Adrenal gland (tissue), 5 donors: ENCODE measurements at regions not wholly inside any gene's neighbourhood (a gene's known extent, or its start where the extent isn't known, plus 50 kb on each side); places are given as distances from the start of the nearest gene placed in this dataset.

Experiments
- POLR2A ChIP-seq, 2 donors: fragments of 450-650 bp; IDR thresholded peaks; one replicate each; pipeline ENCODE4 v1.6.1; 2017; ENCODE audit warnings: antibody characterized with exemption in 2 of 2, mild to moderate bottlenecking in 2 of 2, moderate library complexity in 1 of 2
- TF ChIP-seq, protein P1 (sequence below), 6 experiments: fragments of 450-650 bp in 4 of 6; fragments of 200-600 bp in 2 of 6; sonication (generic) in 1 of 6; IDR thresholded peaks; 1 replicate in 5 of 6; 2 replicates in 1 of 6; pipeline versions ENCODE4 v1.5.1 to v1.8.0; 2016 to 2021; ENCODE audit warnings: antibody characterized with exemption in 6 of 6, mild to moderate bottlenecking in 2 of 6, moderate library complexity in 1 of 6
- donor health status: DM: no; HTN: no; CAD: no.

DNA sequence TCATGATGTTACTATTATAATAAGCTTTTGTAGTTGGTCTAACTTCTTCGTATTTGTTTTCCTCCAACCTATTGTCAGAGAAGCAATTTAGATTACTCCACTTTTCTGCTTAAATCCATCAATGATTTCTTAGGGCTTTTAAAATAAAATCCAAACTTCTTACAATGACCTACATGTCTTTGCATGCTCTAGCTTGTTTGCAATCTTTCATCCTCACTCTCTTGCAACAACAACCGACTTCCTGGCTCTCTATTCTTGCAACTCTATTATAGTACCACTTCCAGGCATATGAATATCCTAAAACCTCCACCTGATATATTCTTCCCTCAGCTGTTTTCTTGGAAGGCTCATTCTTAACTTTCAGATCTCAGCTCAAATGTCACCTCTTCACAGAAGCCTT, 1288.7 kb downstream of the PLA2G4A start:
- TF ChIP-seq, protein P1, sequence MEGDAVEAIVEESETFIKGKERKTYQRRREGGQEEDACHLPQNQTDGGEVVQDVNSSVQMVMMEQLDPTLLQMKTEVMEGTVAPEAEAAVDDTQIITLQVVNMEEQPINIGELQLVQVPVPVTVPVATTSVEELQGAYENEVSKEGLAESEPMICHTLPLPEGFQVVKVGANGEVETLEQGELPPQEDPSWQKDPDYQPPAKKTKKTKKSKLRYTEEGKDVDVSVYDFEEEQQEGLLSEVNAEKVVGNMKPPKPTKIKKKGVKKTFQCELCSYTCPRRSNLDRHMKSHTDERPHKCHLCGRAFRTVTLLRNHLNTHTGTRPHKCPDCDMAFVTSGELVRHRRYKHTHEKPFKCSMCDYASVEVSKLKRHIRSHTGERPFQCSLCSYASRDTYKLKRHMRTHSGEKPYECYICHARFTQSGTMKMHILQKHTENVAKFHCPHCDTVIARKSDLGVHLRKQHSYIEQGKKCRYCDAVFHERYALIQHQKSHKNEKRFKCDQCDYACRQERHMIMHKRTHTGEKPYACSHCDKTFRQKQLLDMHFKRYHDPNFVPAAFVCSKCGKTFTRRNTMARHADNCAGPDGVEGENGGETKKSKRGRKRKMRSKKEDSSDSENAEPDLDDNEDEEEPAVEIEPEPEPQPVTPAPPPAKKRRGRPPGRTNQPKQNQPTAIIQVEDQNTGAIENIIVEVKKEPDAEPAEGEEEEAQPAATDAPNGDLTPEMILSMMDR (IDR thresholded peaks at IDR 0.05), result no peak
- TF ChIP-seq POLR2A (IDR thresholded peaks at IDR 0.05), result no peak
